Natural killer cell (primary cell): ENCODE measurements at regions not wholly inside any gene's neighbourhood (a gene's known extent, or its start where the extent isn't known, plus 50 kb on each side); places are given as distances from the start of the nearest gene placed in this dataset.
A peak's percentile ranks its signal among the peaks of the same experiment; 100 is the strongest.

ENCODE experiments used
- ATAC-seq, 3 donors: fragments of 150-1000 bp in 2 of 3; fragments of 200-7000 bp in 1 of 3; cut with Tn5 transposase; 1 replicate in 1 of 3; 2 replicates in 2 of 3; pipeline ENCODE4 v1.10.0; 2021; ENCODE audit warnings: mild to moderate bottlenecking in 2 of 3, moderate library complexity in 2 of 3
- DNase-seq, 2 donors: peaks; one replicate each; pipeline versions ENCODE4 v3.0.0 to v3.0.0-alpha.2; 2013 to 2021; ENCODE audit warnings: mixed read lengths in 1 of 2
- H3K27ac ChIP-seq: one replicate; pipeline ENCODE4 v1.5.1; 2013; ENCODE audit warnings: mild to moderate bottlenecking, low read length
- H3K27me3 ChIP-seq: one replicate; pipeline ENCODE4 v1.6.1; 2013; ENCODE audit warnings: low read length; ENCODE audit not compliant: control insufficient read depth, insufficient read depth
- H3K36me3 ChIP-seq: one replicate; pipeline ENCODE4 v1.6.1; 2013; ENCODE audit warnings: low read length; ENCODE audit not compliant: control insufficient read depth, insufficient read depth
- H3K4me1 ChIP-seq: one replicate; pipeline ENCODE4 v1.6.1; 2013; ENCODE audit warnings: low read length; ENCODE audit not compliant: control insufficient read depth, insufficient read depth
- H3K4me3 ChIP-seq: one replicate; pipeline ENCODE4 v1.5.1; 2013; ENCODE audit warnings: low read length
- H3K9me3 ChIP-seq: one replicate; pipeline ENCODE4 v1.6.1; 2013; ENCODE audit warnings: low read length; ENCODE audit not compliant: control insufficient read depth, insufficient read depth
- H3K27ac Mint-ChIP-seq, 2 donors: one replicate each; pipeline ENCODE4 v1.8.0; 2022; ENCODE audit warnings: mild to moderate bottlenecking in 2 of 2, mixed read lengths in 2 of 2, moderate library complexity in 1 of 2
- H3K27me3 Mint-ChIP-seq, 2 donors: one replicate each; pipeline ENCODE4 v1.8.0; 2022; ENCODE audit warnings: low read depth in 2 of 2, mixed read lengths in 2 of 2
- H3K36me3 Mint-ChIP-seq: one replicate; pipeline ENCODE4 v1.8.0; 2022; ENCODE audit warnings: mixed read lengths
- H3K4me1 Mint-ChIP-seq, 2 donors: one replicate each; pipeline ENCODE4 v1.8.0; 2022; ENCODE audit warnings: mixed read lengths in 2 of 2
- H3K4me3 Mint-ChIP-seq: one replicate; pipeline ENCODE4 v1.8.0; 2022; ENCODE audit warnings: mild to moderate bottlenecking, moderate library complexity, mixed read lengths
- H3K9me3 Mint-ChIP-seq, 2 donors: one replicate each; pipeline ENCODE4 v1.8.0; 2022; ENCODE audit warnings: mixed read lengths in 2 of 2
- WGBS: methylation state at CpG from one replicate; pipeline ENCODE4 v1.1.7; 2013; ENCODE audit warnings: missing lambda C conversion rate; ENCODE audit not compliant: insufficient coverage; 5-methylcytosine and 5-hydroxymethylcytosine counted together
- intact Hi-C: fragments of 100-400 bp; cut with micrococcal nuclease; formaldehyde crosslinking; loops from one replicate; pipeline ENCODE4 v1.14.2; 2022
- TF ChIP-seq, protein P1 (sequence below): fragments of 200-600 bp; IDR thresholded peaks from one replicate; pipeline ENCODE4 v1.8.0; 2022; ENCODE audit warnings: antibody characterized with exemption

DNA sequence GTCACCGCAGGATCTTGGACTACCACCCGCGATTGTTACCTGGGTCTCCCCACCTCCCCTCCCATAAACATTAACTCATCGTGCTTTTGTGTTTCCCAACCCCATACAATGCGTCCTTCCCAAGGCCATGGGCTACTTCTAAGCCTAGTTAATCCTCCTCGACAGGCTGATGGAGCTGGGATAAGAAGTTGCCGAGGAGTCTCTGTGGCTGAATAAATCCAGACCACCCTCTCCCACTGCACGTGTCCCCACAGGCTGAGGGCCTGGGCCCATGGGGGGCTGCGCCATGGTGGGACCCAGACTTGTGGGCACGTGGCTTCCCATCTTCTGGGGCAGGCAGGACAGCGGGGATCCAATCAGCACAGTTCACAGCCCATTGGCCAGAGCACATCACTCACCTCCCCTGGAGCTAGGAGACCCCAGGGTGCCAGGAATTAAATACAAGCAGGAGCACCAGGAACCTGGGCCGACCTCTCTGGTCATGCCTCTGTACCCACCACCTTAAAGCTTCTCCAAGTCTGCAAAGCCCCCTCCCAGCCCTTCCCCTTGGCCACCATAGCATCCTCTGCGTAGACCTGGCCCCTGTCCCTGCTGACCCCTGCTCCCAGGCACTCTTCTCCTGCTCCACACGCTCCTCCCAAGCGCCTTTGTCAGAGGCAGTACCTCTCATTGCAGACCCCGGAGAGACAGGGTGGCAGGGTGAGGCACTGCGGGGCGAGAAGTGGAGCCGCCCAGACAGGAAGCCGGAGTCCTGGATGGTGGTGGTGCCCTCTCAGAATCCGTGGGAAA is 51.0 kb upstream of the ID2 start:
- ATAC-seq (no peak), DNase-seq (no peak)
- H3K36me3 Mint-ChIP-seq = no peaks in the 10 kb centered on the region
- H3K4me1 Mint-ChIP-seq = no peaks in the 10 kb centered on the region
- Histone ChIP-seq H3K4me3 (no peak overlapping the region), H3K27ac (no peak overlapping the region), H3K27me3 (no peaks in the 10 kb centered on the region), H3K36me3 (no peaks in the 10 kb centered on the region), H3K9me3 (no peaks in the 10 kb centered on the region), H3K4me1 (peaks cover 4% of the 10 kb centered on the region)
- H3K9me3 Mint-ChIP-seq = no peaks in the 10 kb centered on the region
- TF ChIP-seq, protein P1, sequence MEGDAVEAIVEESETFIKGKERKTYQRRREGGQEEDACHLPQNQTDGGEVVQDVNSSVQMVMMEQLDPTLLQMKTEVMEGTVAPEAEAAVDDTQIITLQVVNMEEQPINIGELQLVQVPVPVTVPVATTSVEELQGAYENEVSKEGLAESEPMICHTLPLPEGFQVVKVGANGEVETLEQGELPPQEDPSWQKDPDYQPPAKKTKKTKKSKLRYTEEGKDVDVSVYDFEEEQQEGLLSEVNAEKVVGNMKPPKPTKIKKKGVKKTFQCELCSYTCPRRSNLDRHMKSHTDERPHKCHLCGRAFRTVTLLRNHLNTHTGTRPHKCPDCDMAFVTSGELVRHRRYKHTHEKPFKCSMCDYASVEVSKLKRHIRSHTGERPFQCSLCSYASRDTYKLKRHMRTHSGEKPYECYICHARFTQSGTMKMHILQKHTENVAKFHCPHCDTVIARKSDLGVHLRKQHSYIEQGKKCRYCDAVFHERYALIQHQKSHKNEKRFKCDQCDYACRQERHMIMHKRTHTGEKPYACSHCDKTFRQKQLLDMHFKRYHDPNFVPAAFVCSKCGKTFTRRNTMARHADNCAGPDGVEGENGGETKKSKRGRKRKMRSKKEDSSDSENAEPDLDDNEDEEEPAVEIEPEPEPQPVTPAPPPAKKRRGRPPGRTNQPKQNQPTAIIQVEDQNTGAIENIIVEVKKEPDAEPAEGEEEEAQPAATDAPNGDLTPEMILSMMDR = no peak
- peaks cover 0 to 5% of the 10 kb centered on the region in 2 donors for H3K27me3 Mint-ChIP-seq
- intact Hi-C loops = no loop called here
- WGBS = 95% methylated on average over 21 of the region's 21 CpGs
- no peak overlapping the region for H3K4me3 Mint-ChIP-seq
- no peak overlapping the region for H3K27ac Mint-ChIP-seq

DNA sequence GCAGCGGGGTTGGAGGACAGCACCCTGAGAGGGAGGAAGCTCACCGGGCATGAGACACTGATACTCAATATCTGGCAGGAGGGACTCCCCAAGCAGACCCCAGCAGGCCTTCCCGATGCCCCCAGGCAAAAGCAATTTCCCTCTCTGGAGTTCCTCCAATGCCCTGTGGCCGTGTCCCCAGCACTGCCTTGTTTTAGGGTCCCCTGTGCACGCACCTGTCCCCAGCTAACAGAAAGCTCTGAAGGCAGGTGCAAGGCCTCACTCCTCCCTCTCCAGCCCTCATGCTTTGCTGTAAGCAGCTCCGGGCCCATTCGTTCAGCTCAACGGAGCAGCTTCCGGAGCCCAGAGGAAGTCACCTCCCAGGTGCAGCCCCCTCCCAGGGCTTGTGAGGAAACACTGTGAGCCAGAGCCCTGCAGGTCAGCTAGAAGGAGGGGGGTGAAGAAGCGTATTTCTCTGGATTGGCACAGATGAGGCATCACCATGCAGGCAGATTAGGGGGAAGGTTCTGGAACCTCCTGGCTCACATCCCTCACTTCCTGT is 50.3 kb upstream of the ID2 start:
- no peaks in the 10 kb centered on the region for H3K9me3 ChIP-seq
- Mint-ChIP-seq H3K27me3 (peaks cover 0 to 5% of the 10 kb centered on the region in 2 donors), H3K4me3 (no peak overlapping the region), H3K27ac (no peak overlapping the region), H3K4me1 (no peaks in the 10 kb centered on the region), H3K9me3 (no peaks in the 10 kb centered on the region), H3K36me3 (no peaks in the 10 kb centered on the region)
- 67% methylated on average over 10 of the region's 10 CpGs for WGBS
- no peak overlapping the region for H3K27ac ChIP-seq
- TF ChIP-seq, protein P1 = no peak
- ATAC-seq = no peak
- H3K27me3 ChIP-seq = no peaks in the 10 kb centered on the region
- H3K4me1 ChIP-seq = peaks cover 4% of the 10 kb centered on the region
- peak in 1 of 2 donors; percentile 14 for DNase-seq
- no peak overlapping the region for H3K4me3 ChIP-seq
- intact Hi-C loops = no loop called here
- H3K36me3 ChIP-seq = no peaks in the 10 kb centered on the region
